ENCODE measurements at regions not wholly inside any gene's neighbourhood (a gene's known extent, or its start where the extent isn't known, plus 50 kb on each side); places are given as distances from the start of the nearest gene placed in this dataset.

DNA sequence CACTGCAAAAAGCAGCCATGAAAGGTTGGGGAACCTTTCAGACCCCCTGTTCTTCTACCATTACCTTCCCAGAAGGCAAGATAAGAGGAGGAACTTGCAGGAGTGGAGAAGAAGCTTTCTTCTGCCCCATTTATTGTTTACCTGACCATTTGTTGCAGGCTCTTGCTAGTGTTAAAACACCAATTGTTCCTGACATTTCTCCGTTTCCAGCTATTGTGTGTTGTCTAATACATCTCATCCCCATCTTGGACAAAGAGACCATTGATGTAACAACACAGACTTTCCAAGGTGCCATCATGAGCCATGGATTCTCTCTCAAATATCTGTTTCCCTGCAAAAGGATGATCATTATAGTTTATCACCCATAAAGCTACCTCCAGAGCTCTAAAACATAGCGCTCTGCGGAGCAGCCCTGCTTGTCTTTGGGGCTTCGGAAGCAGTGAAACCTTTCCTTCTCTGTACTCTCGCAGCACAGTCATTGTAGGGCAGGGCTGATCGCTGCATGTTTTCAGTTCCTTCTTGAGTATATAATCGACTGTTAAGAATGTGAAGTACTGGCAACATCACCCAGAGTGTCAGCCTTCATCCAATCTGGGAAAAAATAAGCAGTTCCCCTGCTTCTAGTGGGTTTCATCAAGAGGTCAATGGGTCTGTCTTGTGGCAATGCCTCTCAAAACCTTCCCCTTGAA is 680.0 kb downstream of the SEMA5A start:
- TF ChIP-seq TAF1 (IDR thresholded peaks at IDR 0.05; ENCODE audit: borderline replicate concordance, low read depth, low read length) (no peak), SIN3A (IDR thresholded peaks at IDR 0.05; ENCODE audit: low read depth, low read length) (no peak), RAD51 (IDR thresholded peaks at IDR 0.05) (no peak), SRF (IDR thresholded peaks at IDR 0.05; ENCODE audit: low read depth in 2 of 2, low read length in 2 of 2) (no peak), SMAD1 (IDR thresholded peaks at IDR 0.05; ENCODE audit: low read depth, partially characterized antibody) (no peak), CEBPB (IDR thresholded peaks at IDR 0.05; ENCODE audit: borderline replicate concordance in 1 of 2, low read depth in 2 of 2, low read length in 2 of 2) (no peak), NR2C2 (IDR thresholded peaks at IDR 0.05; ENCODE audit: borderline replicate concordance, control insufficient read depth, insufficient read length, low read depth) (no peak), CREB1 (IDR thresholded peaks at IDR 0.05; ENCODE audit: low read depth) (no peak), PAX8 (IDR thresholded peaks at IDR 0.05) (no peak)
- TF ChIP-seq, protein P1, sequence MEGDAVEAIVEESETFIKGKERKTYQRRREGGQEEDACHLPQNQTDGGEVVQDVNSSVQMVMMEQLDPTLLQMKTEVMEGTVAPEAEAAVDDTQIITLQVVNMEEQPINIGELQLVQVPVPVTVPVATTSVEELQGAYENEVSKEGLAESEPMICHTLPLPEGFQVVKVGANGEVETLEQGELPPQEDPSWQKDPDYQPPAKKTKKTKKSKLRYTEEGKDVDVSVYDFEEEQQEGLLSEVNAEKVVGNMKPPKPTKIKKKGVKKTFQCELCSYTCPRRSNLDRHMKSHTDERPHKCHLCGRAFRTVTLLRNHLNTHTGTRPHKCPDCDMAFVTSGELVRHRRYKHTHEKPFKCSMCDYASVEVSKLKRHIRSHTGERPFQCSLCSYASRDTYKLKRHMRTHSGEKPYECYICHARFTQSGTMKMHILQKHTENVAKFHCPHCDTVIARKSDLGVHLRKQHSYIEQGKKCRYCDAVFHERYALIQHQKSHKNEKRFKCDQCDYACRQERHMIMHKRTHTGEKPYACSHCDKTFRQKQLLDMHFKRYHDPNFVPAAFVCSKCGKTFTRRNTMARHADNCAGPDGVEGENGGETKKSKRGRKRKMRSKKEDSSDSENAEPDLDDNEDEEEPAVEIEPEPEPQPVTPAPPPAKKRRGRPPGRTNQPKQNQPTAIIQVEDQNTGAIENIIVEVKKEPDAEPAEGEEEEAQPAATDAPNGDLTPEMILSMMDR (IDR thresholded peaks at IDR 0.05 in 2 of 3, conservative IDR thresholded peaks at IDR 0.05 in 1 of 3; ENCODE audit: control insufficient read depth in 2 of 3, extremely low read depth in 1 of 3, insufficient read depth in 1 of 3, low read depth in 3 of 3, low read length in 3 of 3), result no peak
- TF ChIP-seq, protein P2, sequence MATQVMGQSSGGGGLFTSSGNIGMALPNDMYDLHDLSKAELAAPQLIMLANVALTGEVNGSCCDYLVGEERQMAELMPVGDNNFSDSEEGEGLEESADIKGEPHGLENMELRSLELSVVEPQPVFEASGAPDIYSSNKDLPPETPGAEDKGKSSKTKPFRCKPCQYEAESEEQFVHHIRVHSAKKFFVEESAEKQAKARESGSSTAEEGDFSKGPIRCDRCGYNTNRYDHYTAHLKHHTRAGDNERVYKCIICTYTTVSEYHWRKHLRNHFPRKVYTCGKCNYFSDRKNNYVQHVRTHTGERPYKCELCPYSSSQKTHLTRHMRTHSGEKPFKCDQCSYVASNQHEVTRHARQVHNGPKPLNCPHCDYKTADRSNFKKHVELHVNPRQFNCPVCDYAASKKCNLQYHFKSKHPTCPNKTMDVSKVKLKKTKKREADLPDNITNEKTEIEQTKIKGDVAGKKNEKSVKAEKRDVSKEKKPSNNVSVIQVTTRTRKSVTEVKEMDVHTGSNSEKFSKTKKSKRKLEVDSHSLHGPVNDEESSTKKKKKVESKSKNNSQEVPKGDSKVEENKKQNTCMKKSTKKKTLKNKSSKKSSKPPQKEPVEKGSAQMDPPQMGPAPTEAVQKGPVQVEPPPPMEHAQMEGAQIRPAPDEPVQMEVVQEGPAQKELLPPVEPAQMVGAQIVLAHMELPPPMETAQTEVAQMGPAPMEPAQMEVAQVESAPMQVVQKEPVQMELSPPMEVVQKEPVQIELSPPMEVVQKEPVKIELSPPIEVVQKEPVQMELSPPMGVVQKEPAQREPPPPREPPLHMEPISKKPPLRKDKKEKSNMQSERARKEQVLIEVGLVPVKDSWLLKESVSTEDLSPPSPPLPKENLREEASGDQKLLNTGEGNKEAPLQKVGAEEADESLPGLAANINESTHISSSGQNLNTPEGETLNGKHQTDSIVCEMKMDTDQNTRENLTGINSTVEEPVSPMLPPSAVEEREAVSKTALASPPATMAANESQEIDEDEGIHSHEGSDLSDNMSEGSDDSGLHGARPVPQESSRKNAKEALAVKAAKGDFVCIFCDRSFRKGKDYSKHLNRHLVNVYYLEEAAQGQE (IDR thresholded peaks at IDR 0.05; ENCODE audit: low read depth, low read length), result no peak

All from GM12878 (cell line).